ENCODE measurements at regions not wholly inside any gene's neighbourhood (a gene's known extent, or its start where the extent isn't known, plus 50 kb on each side); places are given as distances from the start of the nearest gene placed in this dataset.
"Not testable (repeated sequence)": the region's sequence is repeated elsewhere in the genome, so short reads cannot be mapped to it uniquely, and the experiment has no call there.

DNA sequence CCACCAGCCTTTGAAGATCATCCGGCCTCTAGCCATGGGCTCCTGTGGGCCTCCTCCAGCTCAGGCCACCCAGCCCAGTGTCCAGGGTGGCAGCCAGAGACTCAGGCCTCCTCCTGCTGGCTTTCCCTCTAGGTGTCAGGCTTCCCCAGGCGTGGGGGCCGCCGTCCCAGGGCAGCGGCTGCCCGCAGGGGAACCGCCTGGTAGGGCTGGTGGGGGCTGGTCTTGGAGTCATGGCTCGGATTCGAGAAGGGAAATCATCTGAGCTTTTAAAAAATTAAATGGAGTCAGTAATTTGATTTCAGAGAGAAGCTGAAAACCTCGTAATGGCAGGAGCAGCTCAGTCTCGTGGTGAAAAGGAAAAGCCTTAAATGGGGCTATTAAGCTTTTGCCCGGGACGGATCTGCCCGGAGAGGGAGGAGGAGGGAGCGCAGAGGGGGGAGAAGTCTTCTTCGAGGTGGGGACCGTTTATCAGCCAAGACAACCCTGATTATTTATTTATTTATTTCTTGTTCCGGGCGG, 66.4 kb upstream of the TARDBP start:
- peaks cover 22 to 33% of the 10 kb centered on the region in 2 donors for H3K4me1 ChIP-seq (ENCODE audit: control insufficient read depth in 1 of 2, insufficient read depth in 2 of 2, low read length in 2 of 2)
- H3K36me3 ChIP-seq (ENCODE audit: control insufficient read depth in 1 of 2, insufficient read depth in 2 of 2, low read length in 2 of 2), result no peaks in the 10 kb centered on the region
- H3K9me3 ChIP-seq (ENCODE audit: control insufficient read depth in 1 of 2, low read length in 2 of 2), result no peaks in the 10 kb centered on the region
- no peak overlapping the region for H3K27ac ChIP-seq (ENCODE audit: low read depth, low read length)
- peaks cover 3% of the 10 kb centered on the region in 2 donors for H3K27me3 ChIP-seq (ENCODE audit: control insufficient read depth in 1 of 2, insufficient read depth in 2 of 2, low read length in 2 of 2)
- H3K9ac ChIP-seq (ENCODE audit: low read depth in 1 of 2, low read length in 2 of 2), result no peak overlapping the region
- no peak overlapping the region for H3K4me3 ChIP-seq (ENCODE audit: low read depth in 1 of 2, low read length in 2 of 2)

- Histone ChIP-seq H3K4me1 (ENCODE audit: control insufficient read depth in 1 of 2, insufficient read depth in 2 of 2, low read length in 2 of 2) (peaks cover 18 to 26% of the 10 kb centered on the region in 2 donors), H3K9me3 (ENCODE audit: control insufficient read depth in 1 of 2, low read length in 2 of 2) (no peaks in the 10 kb centered on the region), H3K27ac (ENCODE audit: low read depth, low read length) (no peak overlapping the region), H3K27me3 (ENCODE audit: control insufficient read depth in 1 of 2, insufficient read depth in 2 of 2, low read length in 2 of 2) (peaks cover 3% of the 10 kb centered on the region in 2 donors), H3K4me3 (ENCODE audit: low read depth in 1 of 2, low read length in 2 of 2) (no peak overlapping the region), H3K36me3 (ENCODE audit: control insufficient read depth in 1 of 2, insufficient read depth in 2 of 2, low read length in 2 of 2) (no peaks in the 10 kb centered on the region), H3K9ac (ENCODE audit: low read depth in 1 of 2, low read length in 2 of 2) (no peak overlapping the region)
Observed at GRCh38 chr1:10947181-10947580, 65.3 kb upstream of the TARDBP start.

DNA sequence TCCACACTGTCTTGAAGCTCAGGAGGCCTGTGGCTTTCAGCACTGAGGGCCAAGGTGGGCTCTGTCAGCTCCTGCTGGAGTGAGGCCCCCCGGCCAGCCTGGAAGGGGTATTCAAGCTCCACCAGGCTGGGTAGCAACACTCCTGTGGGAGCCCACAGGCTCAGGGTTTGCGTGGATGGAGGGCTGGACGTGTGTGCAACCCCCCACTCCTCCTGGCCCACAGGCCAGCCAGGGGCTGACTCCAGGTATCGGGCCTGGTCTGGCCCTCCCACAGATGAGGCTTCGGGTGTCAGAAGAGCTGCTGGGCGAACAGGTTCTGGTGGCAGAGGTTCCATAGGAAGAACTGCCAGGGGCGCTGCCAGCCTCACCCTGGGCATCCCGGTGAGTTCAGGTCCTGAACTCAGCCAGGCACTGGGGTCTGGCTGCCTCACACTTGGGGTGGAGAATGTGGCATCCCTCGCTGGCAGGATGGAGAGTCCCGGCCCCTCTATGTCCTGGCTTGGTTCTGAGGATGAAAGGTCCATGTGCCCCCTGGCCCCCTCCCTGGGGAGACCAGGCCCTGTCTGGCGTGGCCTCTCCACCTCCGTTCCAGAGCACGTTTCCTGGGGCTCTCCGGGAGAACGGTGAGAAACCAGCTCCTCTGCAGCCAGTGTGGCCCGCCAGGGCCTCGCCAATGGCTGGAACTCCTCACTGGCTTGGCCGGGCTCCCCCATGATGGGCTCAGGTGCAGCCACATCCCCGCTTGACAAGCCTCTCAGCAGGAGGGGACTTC, 64.6 kb upstream of the TARDBP start:
- peaks cover 16 to 19% of the 10 kb centered on the region in 2 donors for H3K4me1 ChIP-seq (ENCODE audit: control insufficient read depth in 1 of 2, insufficient read depth in 2 of 2, low read length in 2 of 2)
- H3K4me3 ChIP-seq (ENCODE audit: low read depth in 1 of 2, low read length in 2 of 2), result no peak overlapping the region
- H3K27ac ChIP-seq (ENCODE audit: low read depth, low read length), result no peak overlapping the region
- H3K36me3 ChIP-seq (ENCODE audit: control insufficient read depth in 1 of 2, insufficient read depth in 2 of 2, low read length in 2 of 2), result no peaks in the 10 kb centered on the region
- H3K27me3 ChIP-seq (ENCODE audit: control insufficient read depth in 1 of 2, insufficient read depth in 2 of 2, low read length in 2 of 2), result peaks cover 3% of the 10 kb centered on the region in 2 donors
- H3K9ac ChIP-seq (ENCODE audit: low read depth in 1 of 2, low read length in 2 of 2), result no peak overlapping the region
- no peaks in the 10 kb centered on the region for H3K9me3 ChIP-seq (ENCODE audit: control insufficient read depth in 1 of 2, low read length in 2 of 2)

GRCh38 chr1:10948463-10948775, 64.0 kb upstream of the TARDBP start:
- no peak overlapping the region for H3K4me3 ChIP-seq (ENCODE audit: low read depth in 1 of 2, low read length in 2 of 2)
- peaks cover 12 to 14% of the 10 kb centered on the region in 2 donors for H3K4me1 ChIP-seq (ENCODE audit: control insufficient read depth in 1 of 2, insufficient read depth in 2 of 2, low read length in 2 of 2)
- H3K9ac ChIP-seq (ENCODE audit: low read depth in 1 of 2, low read length in 2 of 2), result no peak overlapping the region
- peaks cover 0 to 2% of the 10 kb centered on the region in 2 donors for H3K9me3 ChIP-seq (ENCODE audit: control insufficient read depth in 1 of 2, low read length in 2 of 2)
- H3K27ac ChIP-seq (ENCODE audit: low read depth, low read length), result no peak overlapping the region
- H3K27me3 ChIP-seq (ENCODE audit: control insufficient read depth in 1 of 2, insufficient read depth in 2 of 2, low read length in 2 of 2), result peaks cover 3% of the 10 kb centered on the region in 2 donors
- no peaks in the 10 kb centered on the region for H3K36me3 ChIP-seq (ENCODE audit: control insufficient read depth in 1 of 2, insufficient read depth in 2 of 2, low read length in 2 of 2)

DNA sequence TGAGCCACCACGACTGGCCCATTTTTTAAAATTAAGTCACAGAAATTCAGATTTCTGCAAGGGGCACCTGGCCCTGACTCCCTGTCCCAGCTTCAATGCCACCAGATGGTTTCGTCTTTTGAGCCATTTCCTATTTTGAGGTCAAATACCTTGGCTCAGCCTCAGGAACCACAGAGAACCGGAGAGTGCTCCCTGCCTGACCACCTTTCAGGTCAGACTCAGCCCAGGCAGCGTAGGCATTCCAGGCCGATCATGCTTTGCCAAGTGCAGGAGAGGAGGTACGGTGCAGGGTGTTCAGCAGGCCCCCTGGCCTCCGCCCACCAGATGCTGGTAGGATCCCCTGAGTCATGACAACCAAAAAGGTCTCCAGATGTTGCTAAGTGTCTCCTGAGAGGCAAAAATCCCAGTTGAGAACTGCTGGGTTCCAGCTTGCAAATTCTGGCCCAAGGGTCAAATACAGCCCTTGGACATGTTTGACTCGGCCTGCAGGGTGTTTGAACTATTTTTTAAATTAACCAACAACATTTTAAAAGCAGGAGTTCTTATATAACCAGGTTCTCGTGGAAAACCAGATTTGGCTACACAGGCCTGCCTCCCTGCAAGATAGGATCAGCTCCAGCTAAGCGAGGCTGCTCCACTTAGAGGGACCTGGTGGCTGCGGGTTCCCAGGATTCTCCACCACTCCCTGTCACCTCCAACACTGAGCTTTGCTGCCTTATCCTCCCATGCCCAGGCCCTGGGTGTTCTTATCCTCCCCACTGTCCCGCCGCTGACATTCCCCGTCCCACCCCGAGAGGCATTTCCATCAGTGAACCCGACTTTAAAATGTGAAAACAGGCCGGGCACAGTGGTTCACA, 61.9 kb upstream of the TARDBP start:
- H3K4me1 ChIP-seq (ENCODE audit: control insufficient read depth in 1 of 2, insufficient read depth in 2 of 2, low read length in 2 of 2), result no peaks in the 10 kb centered on the region
- H3K4me3 ChIP-seq (ENCODE audit: low read depth in 1 of 2, low read length in 2 of 2), result no peak overlapping the region
- no peak overlapping the region for H3K9ac ChIP-seq (ENCODE audit: low read depth in 1 of 2, low read length in 2 of 2)
- H3K27me3 ChIP-seq (ENCODE audit: control insufficient read depth in 1 of 2, insufficient read depth in 2 of 2, low read length in 2 of 2), result no peaks in the 10 kb centered on the region
- no peaks in the 10 kb centered on the region for H3K36me3 ChIP-seq (ENCODE audit: control insufficient read depth in 1 of 2, insufficient read depth in 2 of 2, low read length in 2 of 2)
- peaks cover 0 to 8% of the 10 kb centered on the region in 2 donors for H3K9me3 ChIP-seq (ENCODE audit: control insufficient read depth in 1 of 2, low read length in 2 of 2)
- no peak overlapping the region for H3K27ac ChIP-seq (ENCODE audit: low read depth, low read length)

DNA sequence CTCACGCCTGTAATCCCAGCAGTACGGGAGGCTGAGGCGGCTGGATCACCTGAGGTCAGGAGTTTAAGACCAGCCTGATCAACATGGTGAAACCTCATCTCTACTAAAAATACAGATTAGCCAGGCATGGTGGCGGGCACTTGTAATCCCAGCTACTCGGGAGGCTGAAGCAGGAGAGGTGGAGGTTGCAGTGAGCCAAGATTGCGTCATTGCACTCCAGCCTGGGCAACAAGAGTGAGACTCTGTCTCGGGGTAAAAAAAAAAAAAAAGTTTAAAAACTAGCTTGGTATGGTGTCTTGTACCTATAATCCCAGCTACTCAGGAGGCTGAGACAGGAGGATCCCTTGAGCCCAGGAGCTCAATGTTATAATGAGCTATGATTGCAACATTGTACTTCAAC, 61.2 kb upstream of the TARDBP start:
- H3K9ac ChIP-seq (ENCODE audit: low read depth in 1 of 2, low read length in 2 of 2); H3K36me3 ChIP-seq (ENCODE audit: control insufficient read depth in 1 of 2, insufficient read depth in 2 of 2, low read length in 2 of 2); H3K27me3 ChIP-seq (ENCODE audit: control insufficient read depth in 1 of 2, insufficient read depth in 2 of 2, low read length in 2 of 2); H3K9me3 ChIP-seq (ENCODE audit: control insufficient read depth in 1 of 2, low read length in 2 of 2); H3K4me1 ChIP-seq (ENCODE audit: control insufficient read depth in 1 of 2, insufficient read depth in 2 of 2, low read length in 2 of 2); H3K27ac ChIP-seq (ENCODE audit: low read depth, low read length); H3K4me3 ChIP-seq (ENCODE audit: low read depth in 1 of 2, low read length in 2 of 2): not testable (repeated sequence)

GRCh38 chr1:10951961-10952360, 60.5 kb upstream of the TARDBP start:
- H3K9me3 ChIP-seq (ENCODE audit: control insufficient read depth in 1 of 2, low read length in 2 of 2), result peaks cover 0 to 8% of the 10 kb centered on the region in 2 donors
- no peak overlapping the region for H3K4me3 ChIP-seq (ENCODE audit: low read depth in 1 of 2, low read length in 2 of 2)
- no peaks in the 10 kb centered on the region for H3K4me1 ChIP-seq (ENCODE audit: control insufficient read depth in 1 of 2, insufficient read depth in 2 of 2, low read length in 2 of 2)
- H3K36me3 ChIP-seq (ENCODE audit: control insufficient read depth in 1 of 2, insufficient read depth in 2 of 2, low read length in 2 of 2), result no peaks in the 10 kb centered on the region
- H3K27ac ChIP-seq (ENCODE audit: low read depth, low read length), result no peak overlapping the region
- H3K27me3 ChIP-seq (ENCODE audit: control insufficient read depth in 1 of 2, insufficient read depth in 2 of 2, low read length in 2 of 2), result no peaks in the 10 kb centered on the region
- H3K9ac ChIP-seq (ENCODE audit: low read depth in 1 of 2, low read length in 2 of 2), result no peak overlapping the region

- Histone ChIP-seq H3K27ac (ENCODE audit: low read depth, low read length) (no peak overlapping the region), H3K9ac (ENCODE audit: low read depth in 1 of 2, low read length in 2 of 2) (no peak overlapping the region), H3K27me3 (ENCODE audit: control insufficient read depth in 1 of 2, insufficient read depth in 2 of 2, low read length in 2 of 2) (no peaks in the 10 kb centered on the region), H3K9me3 (ENCODE audit: control insufficient read depth in 1 of 2, low read length in 2 of 2) (peaks cover 0 to 8% of the 10 kb centered on the region in 2 donors), H3K36me3 (ENCODE audit: control insufficient read depth in 1 of 2, insufficient read depth in 2 of 2, low read length in 2 of 2) (no peaks in the 10 kb centered on the region), H3K4me1 (ENCODE audit: control insufficient read depth in 1 of 2, insufficient read depth in 2 of 2, low read length in 2 of 2) (peaks cover 0 to 2% of the 10 kb centered on the region in 2 donors), H3K4me3 (ENCODE audit: low read depth in 1 of 2, low read length in 2 of 2) (no peak overlapping the region)
Observed at GRCh38 chr1:10953505-10954193, 58.8 kb upstream of the TARDBP start.

- H3K9ac ChIP-seq (ENCODE audit: low read depth in 1 of 2, low read length in 2 of 2), result no peak overlapping the region
- H3K9me3 ChIP-seq (ENCODE audit: control insufficient read depth in 1 of 2, low read length in 2 of 2), result peaks cover 0 to 8% of the 10 kb centered on the region in 2 donors
- H3K27me3 ChIP-seq (ENCODE audit: control insufficient read depth in 1 of 2, insufficient read depth in 2 of 2, low read length in 2 of 2), result no peaks in the 10 kb centered on the region
- no peaks in the 10 kb centered on the region for H3K36me3 ChIP-seq (ENCODE audit: control insufficient read depth in 1 of 2, insufficient read depth in 2 of 2, low read length in 2 of 2)
- H3K4me3 ChIP-seq (ENCODE audit: low read depth in 1 of 2, low read length in 2 of 2), result no peak overlapping the region
- H3K27ac ChIP-seq (ENCODE audit: low read depth, low read length), result no peak overlapping the region
- H3K4me1 ChIP-seq (ENCODE audit: control insufficient read depth in 1 of 2, insufficient read depth in 2 of 2, low read length in 2 of 2), result peaks cover 6 to 15% of the 10 kb centered on the region in 2 donors
Observed at GRCh38 chr1:10957133-10957532, 55.3 kb upstream of the TARDBP start.

GRCh38 chr1:10958614-10959013, 53.8 kb upstream of the TARDBP start:
- no peaks in the 10 kb centered on the region for H3K36me3 ChIP-seq (ENCODE audit: control insufficient read depth in 1 of 2, insufficient read depth in 2 of 2, low read length in 2 of 2)
- H3K4me3 ChIP-seq (ENCODE audit: low read depth in 1 of 2, low read length in 2 of 2), result no peak overlapping the region
- H3K27me3 ChIP-seq (ENCODE audit: control insufficient read depth in 1 of 2, insufficient read depth in 2 of 2, low read length in 2 of 2), result no peaks in the 10 kb centered on the region
- no peak overlapping the region for H3K27ac ChIP-seq (ENCODE audit: low read depth, low read length)
- no peak overlapping the region for H3K9ac ChIP-seq (ENCODE audit: low read depth in 1 of 2, low read length in 2 of 2)
- H3K9me3 ChIP-seq (ENCODE audit: control insufficient read depth in 1 of 2, low read length in 2 of 2), result peaks cover 0 to 4% of the 10 kb centered on the region in 2 donors
- peaks cover 12 to 15% of the 10 kb centered on the region in 2 donors for H3K4me1 ChIP-seq (ENCODE audit: control insufficient read depth in 1 of 2, insufficient read depth in 2 of 2, low read length in 2 of 2)

Measured in duodenal mucosa (tissue), 2 donors.